H1 (cell line): ENCODE measurements at regions not wholly inside any gene's neighbourhood (a gene's known extent, or its start where the extent isn't known, plus 50 kb on each side); places are given as distances from the start of the nearest gene placed in this dataset.

Experiments used
- CEBPB ChIP-seq: IDR thresholded peaks from 2 replicates; pipeline ENCODE4 v1.6.1; 2012; ENCODE audit warnings: low read depth, low read length
- CHD1 ChIP-seq: IDR thresholded peaks from 2 replicates; pipeline ENCODE4 v1.6.1; 2012; ENCODE audit warnings: low read depth, low read length, improper control_type of control experiment
- CTCF ChIP-seq, 3 experiments: IDR thresholded peaks; 1 replicate in 2 of 3; 2 replicates in 1 of 3; pipeline versions ENCODE4 v1.5.1 to v1.6.1; 2011; ENCODE audit warnings: low read length in 3 of 3, mild to moderate bottlenecking in 3 of 3, inconsistent platforms in 2 of 3, low read depth in 1 of 3, moderate library complexity in 1 of 3; ENCODE audit not compliant: insufficient read depth in 1 of 3; ENCODE audit errors: control extremely low read depth in 1 of 3
- EP300 ChIP-seq, 2 experiments: IDR thresholded peaks; 1 replicate in 1 of 2; 2 replicates in 1 of 2; pipeline ENCODE4 v1.6.1; 2011 to 2012; ENCODE audit warnings: low read depth in 2 of 2, low read length in 2 of 2, mild to moderate bottlenecking in 2 of 2, borderline replicate concordance in 1 of 2, inconsistent platforms in 1 of 2, moderate library complexity in 1 of 2
- EZH2 ChIP-seq: fragments of 200-600 bp; sonication (generic); IDR thresholded peaks from 2 replicates; pipeline ENCODE4 v1.7.1; 2012; ENCODE audit warnings: low read depth, mild to moderate bottlenecking, moderate library complexity, low read length, inconsistent platforms; ENCODE audit not compliant: severe bottlenecking
- JUND ChIP-seq: IDR thresholded peaks from 2 replicates; pipeline ENCODE4 v1.6.1; 2011; ENCODE audit warnings: mild to moderate bottlenecking, improper control_type of control experiment, low read length
- MAX ChIP-seq: IDR thresholded peaks from 2 replicates; pipeline ENCODE4 v1.6.1; 2012; ENCODE audit warnings: inconsistent platforms
- POLR2A ChIP-seq, 2 experiments: IDR thresholded peaks; 1 replicate in 1 of 2; 2 replicates in 1 of 2; pipeline ENCODE4 v1.6.1; 2011; ENCODE audit warnings: low read depth in 2 of 2, low read length in 2 of 2, mild to moderate bottlenecking in 2 of 2; ENCODE audit errors: control extremely low read depth in 1 of 2
- POLR2AphosphoS5 ChIP-seq: IDR thresholded peaks from 2 replicates; pipeline ENCODE4 v1.6.1; 2011; ENCODE audit warnings: low read depth, low read length
- RAD21 ChIP-seq, 2 experiments: IDR thresholded peaks in 1 of 2; conservative IDR thresholded peaks in 1 of 2; 2 replicates each; pipeline ENCODE4 v1.6.1; 2011; ENCODE audit warnings: low read depth in 2 of 2, low read length in 2 of 2, improper control_type of control experiment in 1 of 2, inconsistent platforms in 1 of 2, mild to moderate bottlenecking in 1 of 2, moderate library complexity in 1 of 2

GRCh38 chr1:207268753-207269511 is 52.5 kb upstream of the CD55 start:
- no peak for TF ChIP-seq CTCF (IDR thresholded peaks at IDR 0.05; ENCODE audit: control extremely low read depth in 1 of 3, insufficient read depth in 1 of 3, low read depth in 1 of 3, low read length in 3 of 3)
- TF ChIP-seq EP300 (IDR thresholded peaks at IDR 0.05; ENCODE audit: borderline replicate concordance in 1 of 2, low read depth in 2 of 2, low read length in 2 of 2), result no peak
- no peak for TF ChIP-seq CHD1
- TF ChIP-seq RAD21 (IDR thresholded peaks at IDR 0.05 in 1 of 2, conservative IDR thresholded peaks at IDR 0.05 in 1 of 2; ENCODE audit: low read depth in 2 of 2, low read length in 2 of 2), result no peak
- no peak for TF ChIP-seq POLR2AphosphoS5
- no peak for TF ChIP-seq MAX
- no peak for TF ChIP-seq EZH2
- TF ChIP-seq POLR2A (IDR thresholded peaks at IDR 0.05; ENCODE audit: control extremely low read depth in 1 of 2, low read depth in 2 of 2, low read length in 2 of 2), result no peak
- no peak for TF ChIP-seq CEBPB
- TF ChIP-seq JUND, result no peak
